ENCODE measurements at regions not wholly inside any gene's neighbourhood (a gene's known extent, or its start where the extent isn't known, plus 50 kb on each side); places are given as distances from the start of the nearest gene placed in this dataset.
A peak's percentile ranks its signal among the peaks of the same experiment; 100 is the strongest.

GRCh38 chr12:114302606-114303315 is 103.2 kb downstream of the TBX5 start:
- DNase-seq (ENCODE audit: low spot score) = no peak

GRCh38 chr12:114302117-114302516 is 103.8 kb downstream of the TBX5 start:
- DNase-seq (ENCODE audit: low spot score) = peak; percentile 23

GRCh38 chr12:114294303-114294685 is 111.7 kb downstream of the TBX5 start:
- DNase-seq (ENCODE audit: low spot score) = no peak

- no peak for DNase-seq (ENCODE audit: low spot score)
Measured at GRCh38 chr12:114293571-114294302, 112.2 kb downstream of the TBX5 start.

- no peak for DNase-seq (ENCODE audit: low spot score)
Measured at GRCh38 chr12:114293073-114293472, 112.9 kb downstream of the TBX5 start.

GRCh38 chr12:114291389-114292060 is 114.4 kb downstream of the TBX5 start:
- DNase-seq (ENCODE audit: low spot score) = no peak

- DNase-seq (ENCODE audit: low spot score) = no peak
Measured at GRCh38 chr12:114287821-114288525, 118.0 kb downstream of the TBX5 start.

- peak; percentile 33 for DNase-seq (ENCODE audit: low spot score)
Measured at GRCh38 chr12:114286145-114286544, 119.8 kb downstream of the TBX5 start.

GRCh38 chr12:114285554-114285953 is 120.4 kb downstream of the TBX5 start:
- DNase-seq (ENCODE audit: low spot score) = no peak

- DNase-seq (ENCODE audit: low spot score) = no peak
Measured at GRCh38 chr12:114284041-114284440, 121.9 kb downstream of the TBX5 start.

- DNase-seq (ENCODE audit: low spot score) = no peak
Measured at GRCh38 chr12:114275932-114276785, 129.8 kb downstream of the TBX5 start.

GRCh38 chr12:114275086-114275485 is 130.9 kb downstream of the TBX5 start:
- DNase-seq (ENCODE audit: low spot score) = no peak

GRCh38 chr12:114274131-114274530 is 131.8 kb downstream of the TBX5 start:
- DNase-seq (ENCODE audit: low spot score) = no peak

GRCh38 chr12:114272605-114273004 is 133.3 kb downstream of the TBX5 start:
- DNase-seq (ENCODE audit: low spot score) = no peak

GRCh38 chr12:114272071-114272470 is 133.9 kb downstream of the TBX5 start:
- no peak for DNase-seq (ENCODE audit: low spot score)

GRCh38 chr12:114269153-114269552 is 136.8 kb downstream of the TBX5 start:
- no peak for DNase-seq (ENCODE audit: low spot score)

GRCh38 chr12:114266536-114266935 is 139.4 kb downstream of the TBX5 start:
- no peak for DNase-seq (ENCODE audit: low spot score)

- DNase-seq (ENCODE audit: low spot score) = no peak
Measured at GRCh38 chr12:114265036-114265435, 140.9 kb downstream of the TBX5 start.

- no peak for DNase-seq (ENCODE audit: low spot score)
Measured at GRCh38 chr12:114263056-114263805, 142.7 kb downstream of the TBX5 start.

GRCh38 chr12:114257687-114258086 is 148.3 kb downstream of the TBX5 start:
- no peak for DNase-seq (ENCODE audit: low spot score)

- no peak for DNase-seq (ENCODE audit: low spot score)
Measured at GRCh38 chr12:114254998-114255397, 150.9 kb downstream of the TBX5 start.

Data from iPS-NIHi11 (cell line).